IMR-90 (cell line): ENCODE measurements at regions not wholly inside any gene's neighbourhood (a gene's known extent, or its start where the extent isn't known, plus 50 kb on each side); places are given as distances from the start of the nearest gene placed in this dataset.

ENCODE experiments used
- ATAC-seq: fragments of 200-7000 bp; cut with Tn5 transposase; 2 replicates; pipeline ENCODE4 v1.9.1; 2020; ENCODE audit warnings: low read depth, mild to moderate bottlenecking, moderate library complexity
- BruUV-seq: library from RNA; stranded (reverse); fragments of 400-500 nt; replicated peaks from 2 replicates; lab custom pipeline; 2021; lab: Mats Ljungman, UMichigan
- CTCF ChIA-PET: fragments of 300-600 bp; formaldehyde crosslinking; extraction: SDS; loops from one replicate; lab custom pipeline; 2021; ENCODE audit warnings: antibody characterized with exemption; lab: Yijun Ruan, JAX
- POLR2A ChIA-PET: fragments of 300-600 bp; sonication (Branson Sonifier 250); formaldehyde crosslinking; loops from one replicate; lab custom pipeline; 2022; ENCODE audit warnings: antibody characterized with exemption; ENCODE audit not compliant: unreplicated experiment; lab: Charles Lee
- DNase-seq: peaks from one replicate; pipeline ENCODE4 v3.0.0; 2013
- H2AFZ ChIP-seq: replicated peaks from 2 replicates; pipeline ENCODE3; 2013; ENCODE audit warnings: low read length, mild to moderate bottlenecking; ENCODE audit not compliant: poor library complexity
- H2AK5ac ChIP-seq: 2 replicates; pipeline ENCODE4 v1.6.1; 2013; ENCODE audit warnings: low read depth, low read length, inconsistent platforms
- H2AK9ac ChIP-seq: replicated peaks from 2 replicates; pipeline ENCODE3; 2013; ENCODE audit warnings: mild to moderate bottlenecking, low read depth, low read length, moderate library complexity; ENCODE audit not compliant: poor library complexity
- H2BK120ac ChIP-seq: 2 replicates; pipeline ENCODE4 v1.6.1; 2013; ENCODE audit warnings: low read depth, low read length, inconsistent platforms
- H2BK15ac ChIP-seq: 3 replicates; pipeline ENCODE4 v1.6.1; 2013; ENCODE audit warnings: low read depth, low read length, inconsistent platforms
- H2BK20ac ChIP-seq: 2 replicates; pipeline ENCODE4 v1.6.1; 2013; ENCODE audit warnings: low read depth, mild to moderate bottlenecking, inconsistent platforms, low read length, moderate library complexity
- H2BK5ac ChIP-seq: 2 replicates; pipeline ENCODE4 v1.6.1; 2013; ENCODE audit warnings: mild to moderate bottlenecking, low read depth, low read length, inconsistent platforms; ENCODE audit not compliant: poor library complexity, severe bottlenecking
- H3K14ac ChIP-seq: replicated peaks from 2 replicates; pipeline ENCODE4 v1.6.1; 2013; ENCODE audit warnings: low read depth, low read length, inconsistent platforms
- H3K18ac ChIP-seq: 2 replicates; pipeline ENCODE4 v1.6.1; 2013; ENCODE audit warnings: low read depth, low read length, control low read depth
- H3K23ac ChIP-seq: 2 replicates; pipeline ENCODE4 v1.6.1; 2013; ENCODE audit warnings: low read depth, low read length, inconsistent platforms
- H3K27ac ChIP-seq: 2 replicates; pipeline ENCODE4 v1.5.1; 2013; ENCODE audit warnings: mild to moderate bottlenecking, control low read depth, low read length; ENCODE audit not compliant: insufficient read depth
- H3K27me3 ChIP-seq: 2 replicates; pipeline ENCODE4 v1.6.1; 2013; ENCODE audit warnings: low read length; ENCODE audit not compliant: control insufficient read depth, insufficient read depth
- H3K36me3 ChIP-seq: 2 replicates; pipeline ENCODE4 v1.6.1; 2013; ENCODE audit warnings: low read length, mixed read lengths; ENCODE audit not compliant: control insufficient read depth, insufficient read depth
- H3K4ac ChIP-seq: 2 replicates; pipeline ENCODE4 v1.6.1; 2013; ENCODE audit warnings: low read depth, low read length, inconsistent platforms
- H3K4me1 ChIP-seq: 2 replicates; pipeline ENCODE4 v1.6.1; 2013; ENCODE audit warnings: low read length, mixed read lengths; ENCODE audit not compliant: control insufficient read depth, insufficient read depth
- H3K4me2 ChIP-seq: 2 replicates; pipeline ENCODE4 v1.6.1; 2013; ENCODE audit warnings: low read depth, mild to moderate bottlenecking, control low read depth, low read length, moderate library complexity
- H3K4me3 ChIP-seq: 2 replicates; pipeline ENCODE4 v1.5.1; 2013; ENCODE audit warnings: low read depth, mild to moderate bottlenecking, control low read depth, low read length, moderate library complexity; ENCODE audit not compliant: insufficient read depth
- H3K56ac ChIP-seq: 2 replicates; pipeline ENCODE4 v1.6.1; 2013; ENCODE audit warnings: low read length, inconsistent platforms; ENCODE audit not compliant: insufficient read depth; ENCODE audit errors: extremely low read depth
- H3K79me1 ChIP-seq, 2 experiments: 2 replicates each; pipeline ENCODE4 v1.6.1; 2013; ENCODE audit warnings: low read length in 2 of 2, inconsistent platforms in 1 of 2, low read depth in 1 of 2
- H3K9ac ChIP-seq: 2 replicates; pipeline ENCODE4 v1.6.1; 2013; ENCODE audit warnings: low read depth, low read length, control low read depth
- H3K9me1 ChIP-seq: 2 replicates; pipeline ENCODE4 v1.6.1; 2013; ENCODE audit warnings: low read length, inconsistent platforms; ENCODE audit not compliant: insufficient read depth
- H3K9me3 ChIP-seq: 2 replicates; pipeline ENCODE4 v1.6.1; 2013; ENCODE audit warnings: low read length; ENCODE audit not compliant: control insufficient read depth, insufficient read depth
- H4K20me1 ChIP-seq: 2 replicates; pipeline ENCODE4 v1.6.1; 2013; ENCODE audit warnings: low read length, inconsistent platforms; ENCODE audit not compliant: insufficient read depth
- H4K5ac ChIP-seq: 2 replicates; pipeline ENCODE4 v1.6.1; 2013; ENCODE audit warnings: mild to moderate bottlenecking, low read depth, low read length, control low read depth
- H4K8ac ChIP-seq, 2 experiments: 2 replicates each; pipeline ENCODE4 v1.6.1; 2013; ENCODE audit warnings: low read depth in 2 of 2, low read length in 2 of 2, control low read depth in 1 of 2, inconsistent platforms in 1 of 2
- H4K91ac ChIP-seq: 2 replicates; pipeline ENCODE4 v1.6.1; 2013; ENCODE audit warnings: low read depth, low read length, inconsistent platforms; ENCODE audit not compliant: insufficient read depth
- BHLHE40 ChIP-seq: fragments of 150-350 bp; IDR thresholded peaks from 2 replicates; pipeline ENCODE4 v1.6.1; 2016; ENCODE audit warnings: mild to moderate bottlenecking, low read depth, low read length
- CEBPB ChIP-seq: IDR thresholded peaks from 2 replicates; pipeline ENCODE4 v1.6.1; 2012; ENCODE audit warnings: low read depth, low read length, improper control_type of control experiment
- CHD1 ChIP-seq: IDR thresholded peaks from 2 replicates; pipeline ENCODE4 v1.6.1; 2012; ENCODE audit warnings: low read depth, low read length, improper control_type of control experiment
- FOS ChIP-seq: fragments of 150-350 bp; IDR thresholded peaks from 2 replicates; pipeline ENCODE4 v1.6.1; 2016; ENCODE audit warnings: low read depth, low read length
- MAZ ChIP-seq: IDR thresholded peaks from 2 replicates; pipeline ENCODE4 v1.6.1; 2012; ENCODE audit warnings: low read depth, mild to moderate bottlenecking, low read length, improper control_type of control experiment, moderate library complexity, borderline replicate concordance
- MXI1 ChIP-seq: IDR thresholded peaks from 2 replicates; pipeline ENCODE4 v1.6.1; 2012; ENCODE audit warnings: low read depth, mild to moderate bottlenecking, low read length, moderate library complexity, borderline replicate concordance
- NFE2L2 ChIP-seq: fragments of 150-350 bp; IDR thresholded peaks from 2 replicates; pipeline ENCODE4 v1.6.1; 2016; ENCODE audit warnings: low read depth, mild to moderate bottlenecking, low read length
- POLR2A ChIP-seq: IDR thresholded peaks from 2 replicates; pipeline ENCODE4 v1.6.1; 2012; ENCODE audit warnings: mild to moderate bottlenecking, low read depth, low read length
- RAD21 ChIP-seq: IDR thresholded peaks from 2 replicates; pipeline ENCODE4 v1.6.1; 2012; ENCODE audit warnings: low read length, improper control_type of control experiment
- RCOR1 ChIP-seq: IDR thresholded peaks from 2 replicates; pipeline ENCODE4 v1.6.1; 2012; ENCODE audit warnings: mild to moderate bottlenecking, low read length, improper control_type of control experiment; ENCODE audit not compliant: insufficient replicate concordance
- RFX5 ChIP-seq: IDR thresholded peaks from 2 replicates; pipeline ENCODE4 v1.8.0; 2012; ENCODE audit warnings: low read depth, mild to moderate bottlenecking, low read length, moderate library complexity
- SMC3 ChIP-seq: fragments of 150-350 bp; IDR thresholded peaks from 2 replicates; pipeline ENCODE4 v1.6.1; 2016; ENCODE audit warnings: low read depth, mild to moderate bottlenecking, antibody characterized with exemption, low read length, moderate library complexity
- WGBS, 2 experiments: methylation state at CpG; one replicate each; pipeline versions ENCODE4 v1.1.5 to v1.1.7; 2013; ENCODE audit warnings: missing lambda C conversion rate in 2 of 2; ENCODE audit not compliant: insufficient read length in 1 of 2; ENCODE audit errors: extremely low coverage in 2 of 2; 5-methylcytosine and 5-hydroxymethylcytosine counted together
- dilution Hi-C: fragments of 300-500 bp; cut with HindIII; formaldehyde crosslinking; loops from one replicate; pipeline ENCODE4 v1.14.3; 2018; ENCODE audit warnings: low sequenced_read_pairs; ENCODE audit not compliant: unreplicated experiment
- in situ Hi-C: fragments of 300-500 bp; cut with MboI; formaldehyde crosslinking; loops from 3 replicates; pipeline ENCODE4 v1.14.3; 2019; ENCODE audit warnings: low sequenced_read_pairs, inconsistent platforms, mixed read lengths
- intact Hi-C: fragments of 100-400 bp; cut with micrococcal nuclease; formaldehyde crosslinking; loops from 2 replicates; pipeline ENCODE4 v1.10.0; 2022
- TF ChIP-seq, protein P1 (sequence below): conservative IDR thresholded peaks from 2 replicates; pipeline ENCODE4 v1.5.1; 2012; ENCODE audit warnings: mild to moderate bottlenecking, low read depth, low read length, improper control_type of control experiment
- TF ChIP-seq, protein P2 (sequence below): fragments of 150-350 bp; IDR thresholded peaks from 2 replicates; pipeline ENCODE4 v1.6.1; 2017; ENCODE audit warnings: mild to moderate bottlenecking, antibody characterized with exemption, low read length, low read depth
- TF ChIP-seq, protein P3 (sequence below): fragments of 150-350 bp; IDR thresholded peaks from 2 replicates; pipeline ENCODE4 v1.6.1; 2016; ENCODE audit warnings: low read depth, mild to moderate bottlenecking, low read length, moderate library complexity, borderline replicate concordance

DNA sequence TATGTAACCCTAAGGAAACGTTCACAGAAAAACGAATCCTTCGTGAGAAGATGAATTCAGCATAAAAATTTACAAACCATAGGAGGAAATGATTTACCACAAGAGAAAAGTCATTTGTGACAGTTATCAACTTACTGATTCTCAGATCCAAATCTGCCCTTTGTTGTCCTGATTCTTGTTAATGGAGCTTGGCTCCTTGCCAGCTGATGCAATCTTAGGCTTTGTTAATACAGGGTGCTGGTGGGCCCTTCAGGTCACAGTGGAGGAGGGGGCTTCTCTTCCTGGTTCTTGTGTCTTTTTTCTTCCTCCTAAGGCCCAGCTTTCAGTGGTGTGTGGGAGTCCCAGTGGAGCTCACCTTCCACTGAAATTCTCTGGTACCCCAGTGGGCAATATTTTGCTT is 108.4 kb upstream of the MAP3K7 start:
- POLR2A ChIA-PET, result no interaction called here

More for the DNA sequence above, 108.4 kb upstream of the MAP3K7 start:
- Histone ChIP-seq H3K18ac (no peak overlapping the region), H4K8ac (no peak overlapping the region), H3K23ac (no peak overlapping the region), H2AFZ (no peak overlapping the region), H3K4me2 (no peak overlapping the region), H2AK5ac (no peak overlapping the region), H3K27me3 (no peaks in the 10 kb centered on the region), H3K9me1 (no peaks in the 10 kb centered on the region), H2AK9ac (no peak overlapping the region), H4K20me1 (no peaks in the 10 kb centered on the region), H3K4me1 (no peaks in the 10 kb centered on the region), H3K9me3 (no peaks in the 10 kb centered on the region), H2BK5ac (no peak overlapping the region), H3K27ac (no peak overlapping the region), H3K56ac (no peak overlapping the region), H2BK120ac (no peak overlapping the region), H3K4me3 (no peak overlapping the region), H2BK15ac (no peak overlapping the region), H3K4ac (no peak overlapping the region), H4K91ac (no peak overlapping the region), H3K9ac (no peak overlapping the region), H4K5ac (no peak overlapping the region), H3K14ac (no peak overlapping the region), H3K36me3 (no peaks in the 10 kb centered on the region), H2BK20ac (no peak overlapping the region), H3K79me1 (no peaks in the 10 kb centered on the region)
- BruUV-seq, result no TSS peak
- CTCF ChIA-PET, result no interaction called here
- in situ Hi-C loops (no loop called here), intact Hi-C loops (no loop called here), dilution Hi-C loops (no loop called here)
- WGBS, 2 experiments, result no CpG with 5 or more reads among the region's 3 CpGs
- TF ChIP-seq RFX5 (no peak), CHD1 (no peak), BHLHE40 (no peak), MAZ (no peak), POLR2A (no peak), FOS (no peak), RAD21 (no peak), RCOR1 (no peak), NFE2L2 (no peak), MXI1 (no peak), CEBPB (no peak), SMC3 (no peak)
- TF ChIP-seq, protein P1, sequence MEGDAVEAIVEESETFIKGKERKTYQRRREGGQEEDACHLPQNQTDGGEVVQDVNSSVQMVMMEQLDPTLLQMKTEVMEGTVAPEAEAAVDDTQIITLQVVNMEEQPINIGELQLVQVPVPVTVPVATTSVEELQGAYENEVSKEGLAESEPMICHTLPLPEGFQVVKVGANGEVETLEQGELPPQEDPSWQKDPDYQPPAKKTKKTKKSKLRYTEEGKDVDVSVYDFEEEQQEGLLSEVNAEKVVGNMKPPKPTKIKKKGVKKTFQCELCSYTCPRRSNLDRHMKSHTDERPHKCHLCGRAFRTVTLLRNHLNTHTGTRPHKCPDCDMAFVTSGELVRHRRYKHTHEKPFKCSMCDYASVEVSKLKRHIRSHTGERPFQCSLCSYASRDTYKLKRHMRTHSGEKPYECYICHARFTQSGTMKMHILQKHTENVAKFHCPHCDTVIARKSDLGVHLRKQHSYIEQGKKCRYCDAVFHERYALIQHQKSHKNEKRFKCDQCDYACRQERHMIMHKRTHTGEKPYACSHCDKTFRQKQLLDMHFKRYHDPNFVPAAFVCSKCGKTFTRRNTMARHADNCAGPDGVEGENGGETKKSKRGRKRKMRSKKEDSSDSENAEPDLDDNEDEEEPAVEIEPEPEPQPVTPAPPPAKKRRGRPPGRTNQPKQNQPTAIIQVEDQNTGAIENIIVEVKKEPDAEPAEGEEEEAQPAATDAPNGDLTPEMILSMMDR, result no peak
- TF ChIP-seq, protein P2, sequence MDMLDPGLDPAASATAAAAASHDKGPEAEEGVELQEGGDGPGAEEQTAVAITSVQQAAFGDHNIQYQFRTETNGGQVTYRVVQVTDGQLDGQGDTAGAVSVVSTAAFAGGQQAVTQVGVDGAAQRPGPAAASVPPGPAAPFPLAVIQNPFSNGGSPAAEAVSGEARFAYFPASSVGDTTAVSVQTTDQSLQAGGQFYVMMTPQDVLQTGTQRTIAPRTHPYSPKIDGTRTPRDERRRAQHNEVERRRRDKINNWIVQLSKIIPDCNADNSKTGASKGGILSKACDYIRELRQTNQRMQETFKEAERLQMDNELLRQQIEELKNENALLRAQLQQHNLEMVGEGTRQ, result no peak
- TF ChIP-seq, protein P3, sequence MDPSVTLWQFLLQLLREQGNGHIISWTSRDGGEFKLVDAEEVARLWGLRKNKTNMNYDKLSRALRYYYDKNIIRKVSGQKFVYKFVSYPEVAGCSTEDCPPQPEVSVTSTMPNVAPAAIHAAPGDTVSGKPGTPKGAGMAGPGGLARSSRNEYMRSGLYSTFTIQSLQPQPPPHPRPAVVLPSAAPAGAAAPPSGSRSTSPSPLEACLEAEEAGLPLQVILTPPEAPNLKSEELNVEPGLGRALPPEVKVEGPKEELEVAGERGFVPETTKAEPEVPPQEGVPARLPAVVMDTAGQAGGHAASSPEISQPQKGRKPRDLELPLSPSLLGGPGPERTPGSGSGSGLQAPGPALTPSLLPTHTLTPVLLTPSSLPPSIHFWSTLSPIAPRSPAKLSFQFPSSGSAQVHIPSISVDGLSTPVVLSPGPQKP, result no peak
- no peak for DNase-seq
- no peak for ATAC-seq
